ENCODE measurements at regions not wholly inside any gene's neighbourhood (a gene's known extent, or its start where the extent isn't known, plus 50 kb on each side); places are given as distances from the start of the nearest gene placed in this dataset.

GRCh38 chr9:101849102-101849707, 110.8 kb upstream of the GRIN3A start:
- no peak for TF ChIP-seq CTCF (conservative IDR thresholded peaks at IDR 0.05 in 1 of 2, IDR thresholded peaks at IDR 0.05 in 1 of 2; ENCODE audit: extremely low read depth in 1 of 2, insufficient read depth in 1 of 2, low read depth in 1 of 2, low read length in 2 of 2)
- TF ChIP-seq EZH2 (IDR thresholded peaks at IDR 0.05; ENCODE audit: borderline replicate concordance, low read length): no peak

Measured in mammary epithelial cell (primary cell).